Keratinocyte (primary cell): ENCODE measurements at regions not wholly inside any gene's neighbourhood (a gene's known extent, or its start where the extent isn't known, plus 50 kb on each side); places are given as distances from the start of the nearest gene placed in this dataset.

Experiments used
- EZH2 ChIP-seq: IDR thresholded peaks from one replicate; pipeline ENCODE4 v1.6.1; 2012; ENCODE audit warnings: inconsistent platforms, mild to moderate bottlenecking, low read length, moderate library complexity
- TF ChIP-seq, protein P1 (sequence below), 3 experiments: IDR thresholded peaks in 1 of 3; conservative IDR thresholded peaks in 1 of 3; optimal IDR thresholded peaks in 1 of 3; 2 replicates in 2 of 3; 3 replicates in 1 of 3; pipeline versions ENCODE3 to v1.5.1; 2011; ENCODE audit warnings: low read length in 3 of 3, mild to moderate bottlenecking in 3 of 3, moderate library complexity in 2 of 3, control low read depth in 1 of 3, inconsistent platforms in 1 of 3; ENCODE audit not compliant: insufficient read depth in 2 of 3; ENCODE audit errors: extremely low read depth in 1 of 3

DNA sequence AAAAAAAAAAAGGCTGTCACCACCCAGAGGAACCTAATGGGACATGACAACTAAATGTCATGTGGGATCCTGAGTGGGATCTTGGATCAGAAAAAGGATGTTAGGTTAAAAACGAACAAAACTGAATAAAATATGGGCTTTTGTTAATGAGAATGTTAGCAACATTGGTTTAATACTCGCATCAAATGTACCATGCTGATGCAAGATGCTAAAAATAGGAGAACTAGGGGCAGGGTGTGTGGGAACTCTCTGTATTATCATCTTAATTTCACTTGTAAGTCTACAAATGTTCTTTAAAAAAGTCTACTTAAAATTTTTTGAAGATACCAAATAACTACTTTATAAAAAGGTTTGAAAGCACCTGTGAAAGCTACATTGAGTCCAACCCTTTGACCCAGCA, 88.8 kb upstream of the PRR5 start:
- TF ChIP-seq, protein P1, sequence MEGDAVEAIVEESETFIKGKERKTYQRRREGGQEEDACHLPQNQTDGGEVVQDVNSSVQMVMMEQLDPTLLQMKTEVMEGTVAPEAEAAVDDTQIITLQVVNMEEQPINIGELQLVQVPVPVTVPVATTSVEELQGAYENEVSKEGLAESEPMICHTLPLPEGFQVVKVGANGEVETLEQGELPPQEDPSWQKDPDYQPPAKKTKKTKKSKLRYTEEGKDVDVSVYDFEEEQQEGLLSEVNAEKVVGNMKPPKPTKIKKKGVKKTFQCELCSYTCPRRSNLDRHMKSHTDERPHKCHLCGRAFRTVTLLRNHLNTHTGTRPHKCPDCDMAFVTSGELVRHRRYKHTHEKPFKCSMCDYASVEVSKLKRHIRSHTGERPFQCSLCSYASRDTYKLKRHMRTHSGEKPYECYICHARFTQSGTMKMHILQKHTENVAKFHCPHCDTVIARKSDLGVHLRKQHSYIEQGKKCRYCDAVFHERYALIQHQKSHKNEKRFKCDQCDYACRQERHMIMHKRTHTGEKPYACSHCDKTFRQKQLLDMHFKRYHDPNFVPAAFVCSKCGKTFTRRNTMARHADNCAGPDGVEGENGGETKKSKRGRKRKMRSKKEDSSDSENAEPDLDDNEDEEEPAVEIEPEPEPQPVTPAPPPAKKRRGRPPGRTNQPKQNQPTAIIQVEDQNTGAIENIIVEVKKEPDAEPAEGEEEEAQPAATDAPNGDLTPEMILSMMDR (optimal IDR thresholded peaks at IDR 0.05 in 1 of 3, IDR thresholded peaks at IDR 0.05 in 1 of 3, conservative IDR thresholded peaks at IDR 0.05 in 1 of 3; ENCODE audit: extremely low read depth in 1 of 3, insufficient read depth in 2 of 3, low read length in 3 of 3), result no peak
- TF ChIP-seq EZH2, result no peak
